ENCODE measurements at regions not wholly inside any gene's neighbourhood (a gene's known extent, or its start where the extent isn't known, plus 50 kb on each side); places are given as distances from the start of the nearest gene placed in this dataset.

DNA sequence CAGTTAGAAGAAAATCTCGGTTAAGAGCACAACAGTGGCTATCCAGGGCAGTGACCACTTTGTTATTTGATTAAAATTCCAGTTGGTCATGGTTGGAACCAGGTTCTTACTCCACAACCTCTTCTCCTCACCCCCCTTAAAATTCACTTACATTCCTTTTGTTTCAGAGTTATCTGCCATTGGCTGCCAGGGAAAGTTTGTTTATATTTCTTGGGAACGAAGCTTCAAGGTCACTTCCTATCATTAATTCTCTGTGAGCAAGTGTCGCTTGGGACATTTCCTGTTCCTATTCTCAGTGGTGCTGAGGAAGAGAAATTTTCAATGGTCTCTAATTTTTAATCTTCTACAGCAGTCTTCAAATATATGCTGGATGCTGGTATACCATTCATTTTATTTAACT is 121.1 kb upstream of the COL21A1 start:
- intact Hi-C loops (cut with micrococcal nuclease), result no loop called here
- Histone ChIP-seq H3K18ac (ENCODE audit: low read depth, low read length) (no peak overlapping the region), H4K8ac (ENCODE audit: low read depth in 2 of 2, low read length in 2 of 2) (no peak overlapping the region), H3K4ac (ENCODE audit: low read depth, low read length) (no peak overlapping the region), H3K4me1 (ENCODE audit: control insufficient read depth, insufficient read depth, low read length) (peaks cover 10% of the 10 kb centered on the region), H3K27ac (ENCODE audit: insufficient read depth, low read length) (no peak overlapping the region), H3K9ac (ENCODE audit: low read depth, low read length) (no peak overlapping the region), H3K79me1 (ENCODE audit: low read depth in 1 of 2, low read length in 2 of 2) (no peaks in the 10 kb centered on the region), H4K20me1 (ENCODE audit: insufficient read depth, low read length) (no peaks in the 10 kb centered on the region), H2AK9ac (replicated peaks; ENCODE audit: low read depth, low read length, poor library complexity) (no peak overlapping the region), H3K23ac (ENCODE audit: low read depth, low read length) (no peak overlapping the region), H3K36me3 (ENCODE audit: control insufficient read depth, insufficient read depth, low read length) (no peaks in the 10 kb centered on the region), H3K9me3 (ENCODE audit: control insufficient read depth, insufficient read depth, low read length) (no peaks in the 10 kb centered on the region), H2BK5ac (ENCODE audit: low read depth, low read length, poor library complexity, severe bottlenecking) (no peak overlapping the region), H3K56ac (ENCODE audit: extremely low read depth, insufficient read depth, low read length) (no peak overlapping the region), H2AFZ (replicated peaks; ENCODE audit: low read length, poor library complexity) (no peak overlapping the region), H3K4me2 (ENCODE audit: low read depth, low read length) (no peak overlapping the region), H4K91ac (ENCODE audit: insufficient read depth, low read depth, low read length) (no peak overlapping the region), H3K9me1 (ENCODE audit: insufficient read depth, low read length) (peaks cover 3% of the 10 kb centered on the region; the same call in 1 of the 2 replicates), H3K14ac (replicated peaks; ENCODE audit: low read depth, low read length) (0 out of 2 replicates have a peak overlapping the region, but pooled peaks have one; percentile 7), H3K27me3 (ENCODE audit: control insufficient read depth, insufficient read depth, low read length) (no peaks in the 10 kb centered on the region), H3K4me3 (ENCODE audit: insufficient read depth, low read depth, low read length) (no peak overlapping the region), H2BK120ac (ENCODE audit: low read depth, low read length) (no peak overlapping the region), H2BK20ac (ENCODE audit: low read depth, low read length) (no peak overlapping the region), H4K5ac (ENCODE audit: low read depth, low read length) (no peak overlapping the region), H2BK15ac (ENCODE audit: low read depth, low read length) (no peak overlapping the region), H2AK5ac (ENCODE audit: low read depth, low read length) (no peak overlapping the region)
- BruUV-seq (replicated peaks), result no TSS peak
- dilution Hi-C loops (cut with HindIII; ENCODE audit: low sequenced_read_pairs, unreplicated experiment), result loop anchor here (25.0 kb wide), 1 partner anchor 219 kb away; no protein-coding TSS in a partner anchor
- WGBS, 2 experiments (ENCODE audit: extremely low coverage in 2 of 2, insufficient read length in 1 of 2), result no CpG with 5 or more reads among the region's 3 CpGs
- TF ChIP-seq RAD21 (IDR thresholded peaks at IDR 0.05; ENCODE audit: low read length) (no peak), NFE2L2 (IDR thresholded peaks at IDR 0.05; ENCODE audit: low read depth, low read length) (no peak), MAZ (IDR thresholded peaks at IDR 0.05; ENCODE audit: borderline replicate concordance, low read depth, low read length) (no peak), RFX5 (IDR thresholded peaks at IDR 0.05; ENCODE audit: low read depth, low read length) (no peak), CHD1 (IDR thresholded peaks at IDR 0.05; ENCODE audit: low read depth, low read length) (no peak), MXI1 (IDR thresholded peaks at IDR 0.05; ENCODE audit: borderline replicate concordance, low read depth, low read length) (no peak), MAFK (IDR thresholded peaks at IDR 0.05; ENCODE audit: low read depth, low read length) (no peak), SMC3 (IDR thresholded peaks at IDR 0.05; ENCODE audit: low read depth, low read length) (no peak), CEBPB (IDR thresholded peaks at IDR 0.05; ENCODE audit: low read depth, low read length) (no peak), FOS (IDR thresholded peaks at IDR 0.05; ENCODE audit: low read depth, low read length) (no peak), BHLHE40 (IDR thresholded peaks at IDR 0.05; ENCODE audit: low read depth, low read length) (no peak), POLR2A (IDR thresholded peaks at IDR 0.05; ENCODE audit: low read depth, low read length) (no peak), RCOR1 (IDR thresholded peaks at IDR 0.05; ENCODE audit: insufficient replicate concordance, low read length) (no peak)
- TF ChIP-seq, protein P1, sequence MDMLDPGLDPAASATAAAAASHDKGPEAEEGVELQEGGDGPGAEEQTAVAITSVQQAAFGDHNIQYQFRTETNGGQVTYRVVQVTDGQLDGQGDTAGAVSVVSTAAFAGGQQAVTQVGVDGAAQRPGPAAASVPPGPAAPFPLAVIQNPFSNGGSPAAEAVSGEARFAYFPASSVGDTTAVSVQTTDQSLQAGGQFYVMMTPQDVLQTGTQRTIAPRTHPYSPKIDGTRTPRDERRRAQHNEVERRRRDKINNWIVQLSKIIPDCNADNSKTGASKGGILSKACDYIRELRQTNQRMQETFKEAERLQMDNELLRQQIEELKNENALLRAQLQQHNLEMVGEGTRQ (IDR thresholded peaks at IDR 0.05; ENCODE audit: low read depth, low read length), result no peak
- TF ChIP-seq, protein P2, sequence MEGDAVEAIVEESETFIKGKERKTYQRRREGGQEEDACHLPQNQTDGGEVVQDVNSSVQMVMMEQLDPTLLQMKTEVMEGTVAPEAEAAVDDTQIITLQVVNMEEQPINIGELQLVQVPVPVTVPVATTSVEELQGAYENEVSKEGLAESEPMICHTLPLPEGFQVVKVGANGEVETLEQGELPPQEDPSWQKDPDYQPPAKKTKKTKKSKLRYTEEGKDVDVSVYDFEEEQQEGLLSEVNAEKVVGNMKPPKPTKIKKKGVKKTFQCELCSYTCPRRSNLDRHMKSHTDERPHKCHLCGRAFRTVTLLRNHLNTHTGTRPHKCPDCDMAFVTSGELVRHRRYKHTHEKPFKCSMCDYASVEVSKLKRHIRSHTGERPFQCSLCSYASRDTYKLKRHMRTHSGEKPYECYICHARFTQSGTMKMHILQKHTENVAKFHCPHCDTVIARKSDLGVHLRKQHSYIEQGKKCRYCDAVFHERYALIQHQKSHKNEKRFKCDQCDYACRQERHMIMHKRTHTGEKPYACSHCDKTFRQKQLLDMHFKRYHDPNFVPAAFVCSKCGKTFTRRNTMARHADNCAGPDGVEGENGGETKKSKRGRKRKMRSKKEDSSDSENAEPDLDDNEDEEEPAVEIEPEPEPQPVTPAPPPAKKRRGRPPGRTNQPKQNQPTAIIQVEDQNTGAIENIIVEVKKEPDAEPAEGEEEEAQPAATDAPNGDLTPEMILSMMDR (conservative IDR thresholded peaks at IDR 0.05; ENCODE audit: low read depth, low read length), result no peak
- TF ChIP-seq, protein P3, sequence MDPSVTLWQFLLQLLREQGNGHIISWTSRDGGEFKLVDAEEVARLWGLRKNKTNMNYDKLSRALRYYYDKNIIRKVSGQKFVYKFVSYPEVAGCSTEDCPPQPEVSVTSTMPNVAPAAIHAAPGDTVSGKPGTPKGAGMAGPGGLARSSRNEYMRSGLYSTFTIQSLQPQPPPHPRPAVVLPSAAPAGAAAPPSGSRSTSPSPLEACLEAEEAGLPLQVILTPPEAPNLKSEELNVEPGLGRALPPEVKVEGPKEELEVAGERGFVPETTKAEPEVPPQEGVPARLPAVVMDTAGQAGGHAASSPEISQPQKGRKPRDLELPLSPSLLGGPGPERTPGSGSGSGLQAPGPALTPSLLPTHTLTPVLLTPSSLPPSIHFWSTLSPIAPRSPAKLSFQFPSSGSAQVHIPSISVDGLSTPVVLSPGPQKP (IDR thresholded peaks at IDR 0.05; ENCODE audit: borderline replicate concordance, low read depth, low read length), result no peak
- ChIA-PET CTCF (interaction anchor here (1.2 to 1.3 kb wide), 2 partner anchors 159 to 226 kb away, joined by 3 read pairs; no protein-coding TSS in a partner anchor), POLR2A (ENCODE audit: unreplicated experiment) (no interaction called here)
- DNase-seq (no peak), ATAC-seq (ENCODE audit: low read depth) (no peak)
- in situ Hi-C loops (cut with MboI; ENCODE audit: low sequenced_read_pairs), result loop anchor here (25.0 kb wide), 1 partner anchor 494 kb away; no protein-coding TSS in a partner anchor

Data from IMR-90 (cell line).